ENCODE measurements at regions not wholly inside any gene's neighbourhood (a gene's known extent, or its start where the extent isn't known, plus 50 kb on each side); places are given as distances from the start of the nearest gene placed in this dataset.

DNA sequence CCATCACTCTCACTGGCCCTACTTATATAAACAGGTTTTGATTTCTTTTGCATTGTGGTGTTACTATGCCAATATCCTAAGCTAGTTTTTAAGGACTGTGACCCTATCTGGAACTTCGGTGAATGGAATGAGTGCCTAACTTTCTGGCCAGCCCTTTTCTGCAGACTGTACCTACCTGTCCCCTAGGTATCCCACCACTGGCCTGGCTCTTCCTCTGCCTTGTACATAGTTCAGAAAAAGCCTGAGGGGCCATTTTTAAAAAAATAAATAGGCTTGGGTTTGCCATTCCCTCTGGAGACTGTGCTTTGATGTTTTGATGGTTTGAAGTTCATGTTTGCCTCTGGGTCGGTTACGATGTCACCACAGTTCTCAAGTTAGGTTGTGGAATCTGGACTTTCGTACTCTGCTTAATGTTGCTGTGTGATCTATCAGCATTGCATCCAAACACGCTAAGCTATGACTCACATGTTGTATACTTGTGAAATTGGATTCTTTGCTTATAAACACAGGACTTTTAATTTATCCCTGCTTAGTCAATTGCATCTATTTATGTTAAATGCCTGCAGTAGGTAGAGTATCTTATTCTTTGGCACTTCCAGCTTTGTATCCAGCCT, 182.0 kb downstream of the ANKRD50 start:
- no peak for DNase-seq (ENCODE audit: low spot score)

DNA sequence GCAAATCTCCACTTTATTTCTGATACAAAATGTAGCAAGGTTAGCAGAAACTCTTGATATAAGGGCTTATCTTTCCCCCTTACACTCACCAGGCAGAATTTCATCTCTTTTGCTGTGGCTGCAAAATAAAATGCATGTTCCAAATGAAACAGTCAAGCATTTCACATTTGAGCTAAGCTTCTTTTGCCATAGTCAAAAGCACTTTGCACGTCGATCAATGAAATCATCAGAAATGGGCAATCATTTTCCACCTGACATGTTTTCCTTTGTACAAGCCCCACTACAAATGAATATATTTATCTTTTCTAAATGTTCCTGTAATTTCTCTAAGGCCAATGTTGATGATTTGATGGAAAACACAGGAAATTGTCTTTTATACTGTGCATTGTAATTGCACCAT, 178.4 kb downstream of the ANKRD50 start:
- DNase-seq (ENCODE audit: low spot score), result no peak

DNA sequence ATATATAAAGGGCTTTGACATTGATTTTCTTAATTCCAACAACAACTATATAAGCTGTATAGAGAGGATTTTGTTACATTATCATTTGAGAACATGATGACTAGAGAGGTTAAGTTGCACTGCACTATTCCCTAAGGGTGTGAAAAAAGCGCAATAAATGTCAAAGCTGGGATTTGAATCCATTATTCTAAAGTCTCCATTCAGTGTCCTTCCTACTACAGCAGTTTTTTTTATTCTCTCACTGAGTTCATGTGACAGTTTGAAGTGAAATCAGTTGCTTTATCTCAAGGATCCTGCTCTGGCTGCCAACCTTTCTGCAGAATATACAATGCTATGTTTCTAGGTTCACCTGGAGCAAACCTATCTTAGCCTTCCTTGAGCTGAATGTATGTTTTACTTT, 177.5 kb downstream of the ANKRD50 start:
- DNase-seq (ENCODE audit: low spot score), result no peak

DNA sequence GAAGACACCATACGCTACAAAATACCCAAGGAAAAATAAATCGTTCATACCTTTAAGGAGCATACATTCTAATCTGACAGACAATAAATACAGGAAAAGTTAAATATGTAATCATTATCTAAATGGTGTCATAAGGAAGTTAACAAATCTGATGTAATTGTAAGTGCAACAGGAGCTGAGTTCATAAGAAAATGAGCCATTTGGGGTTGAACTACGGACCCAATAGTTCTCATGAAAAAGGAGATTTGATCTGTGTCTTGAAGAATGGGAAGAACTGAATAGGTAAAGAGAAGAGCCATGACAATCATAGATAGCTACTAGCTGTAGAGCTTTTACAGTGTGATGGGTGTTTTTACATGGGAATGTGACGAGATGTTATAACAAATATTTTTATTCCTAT, 175.6 kb downstream of the ANKRD50 start:
- DNase-seq (ENCODE audit: low spot score), result no peak

DNA sequence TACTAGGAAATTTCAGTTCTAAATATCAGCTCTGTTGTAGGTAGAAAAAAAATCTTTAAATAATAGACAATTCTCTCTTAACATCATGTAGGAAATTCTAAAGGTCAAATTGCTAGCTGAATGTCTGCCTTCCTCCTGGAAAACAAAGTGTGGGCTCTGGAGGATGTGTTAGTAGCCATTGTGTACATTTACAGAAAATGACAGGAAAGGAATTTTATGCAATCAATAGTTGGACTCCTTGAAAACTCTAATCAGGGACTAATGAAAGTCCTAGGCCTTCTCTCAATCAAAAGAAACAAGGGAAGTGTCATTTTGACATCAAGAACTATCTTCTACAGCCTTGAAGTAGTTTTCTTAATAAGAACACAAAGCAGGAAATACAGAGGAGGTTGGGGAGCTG, 174.6 kb downstream of the ANKRD50 start:
- DNase-seq (ENCODE audit: low spot score), result no peak

DNA sequence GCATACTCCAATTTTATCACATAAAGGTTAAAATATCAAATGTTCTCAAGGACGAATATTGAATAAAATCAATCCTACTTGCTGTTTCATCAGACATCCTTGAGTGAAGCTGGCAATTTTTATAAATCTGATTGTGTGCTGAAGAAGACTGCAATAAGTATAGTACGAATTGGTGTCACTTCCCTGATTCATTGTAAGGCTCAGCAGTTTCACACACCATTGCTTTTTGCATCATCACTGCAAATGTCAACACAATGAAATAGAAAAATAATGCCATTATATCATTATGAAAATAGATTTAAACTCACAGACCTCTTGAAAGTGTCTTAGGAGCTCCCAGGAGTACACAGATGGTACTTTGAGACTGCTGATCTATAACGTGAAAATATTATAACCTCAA, 172.5 kb downstream of the ANKRD50 start:
- DNase-seq (ENCODE audit: low spot score), result no peak

DNA sequence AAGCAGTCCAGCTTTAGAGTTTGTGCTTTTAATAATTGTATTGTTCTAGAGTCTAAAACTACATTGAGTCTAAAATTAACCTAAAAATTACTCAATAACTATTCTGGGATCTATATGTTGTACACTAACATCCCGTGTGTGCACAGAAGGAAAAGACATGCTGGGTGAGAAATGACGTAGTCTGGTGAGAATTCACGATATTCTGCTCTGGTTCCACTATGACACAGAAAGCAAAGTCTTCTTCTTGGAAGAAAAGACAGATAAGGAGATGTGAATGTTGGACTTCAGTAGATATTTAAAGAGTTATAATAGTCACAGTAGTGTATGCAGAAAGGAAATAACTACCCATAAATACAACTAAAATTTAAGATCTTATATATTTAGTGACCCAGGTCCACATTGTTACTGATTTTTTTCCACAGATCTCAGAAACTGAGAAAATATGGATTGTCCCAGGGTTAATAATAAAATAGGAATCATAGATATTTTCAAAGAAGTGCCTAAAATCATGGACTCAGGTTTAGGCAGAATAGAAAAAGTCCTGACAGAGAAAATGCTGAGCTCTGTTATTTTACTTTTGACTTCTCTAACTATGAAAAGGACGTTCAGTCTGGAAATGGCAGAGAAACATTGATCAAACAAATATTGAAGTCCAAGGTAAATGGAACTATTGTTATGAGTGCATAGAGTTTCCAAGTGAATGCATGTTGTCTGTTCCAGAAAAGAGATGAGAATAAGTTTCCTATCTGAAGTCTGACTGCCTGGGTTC, 170.7 kb downstream of the ANKRD50 start:
- no peak for DNase-seq (ENCODE audit: low spot score)

DNA sequence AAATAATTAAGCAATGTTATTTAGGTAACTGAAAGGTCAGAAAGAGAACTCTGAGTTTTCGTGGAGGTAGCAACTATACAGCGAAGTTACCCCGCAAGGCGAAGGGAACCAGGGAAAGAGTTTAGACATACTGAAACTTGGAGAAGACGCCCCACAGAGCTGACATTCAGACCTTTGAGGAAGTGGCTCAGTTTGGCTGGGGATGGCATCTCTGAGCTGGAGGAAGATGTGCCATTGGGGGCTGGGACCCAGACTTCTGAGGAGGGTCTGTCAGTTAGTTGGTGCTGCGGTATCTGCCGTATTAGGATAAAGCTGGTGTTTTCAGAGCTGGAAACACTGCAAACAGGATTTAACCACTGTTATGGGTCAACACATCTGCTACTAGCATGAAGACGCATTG, 156.6 kb downstream of the ANKRD50 start:
- peak; percentile 14 for DNase-seq (ENCODE audit: low spot score)

DNA sequence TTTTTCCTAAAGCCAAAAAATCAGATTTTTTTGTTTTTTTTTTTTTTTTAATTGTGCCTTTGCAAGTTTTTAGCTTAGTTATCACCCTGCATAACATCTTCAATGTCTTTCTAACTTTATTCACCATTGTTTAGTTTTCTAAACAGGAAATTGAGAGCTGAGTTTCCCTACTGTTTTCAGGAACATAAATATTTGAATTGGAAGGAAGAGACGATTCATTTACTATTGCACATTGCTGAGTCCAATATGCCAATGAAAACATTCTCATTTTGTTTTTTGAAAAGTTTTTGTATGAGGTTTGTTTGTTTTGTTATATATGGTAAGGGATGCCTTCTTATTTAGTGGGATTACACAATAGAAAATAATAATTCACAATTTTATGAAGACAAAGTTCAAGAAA, 148.4 kb downstream of the ANKRD50 start:
- no peak for DNase-seq (ENCODE audit: low spot score)

DNA sequence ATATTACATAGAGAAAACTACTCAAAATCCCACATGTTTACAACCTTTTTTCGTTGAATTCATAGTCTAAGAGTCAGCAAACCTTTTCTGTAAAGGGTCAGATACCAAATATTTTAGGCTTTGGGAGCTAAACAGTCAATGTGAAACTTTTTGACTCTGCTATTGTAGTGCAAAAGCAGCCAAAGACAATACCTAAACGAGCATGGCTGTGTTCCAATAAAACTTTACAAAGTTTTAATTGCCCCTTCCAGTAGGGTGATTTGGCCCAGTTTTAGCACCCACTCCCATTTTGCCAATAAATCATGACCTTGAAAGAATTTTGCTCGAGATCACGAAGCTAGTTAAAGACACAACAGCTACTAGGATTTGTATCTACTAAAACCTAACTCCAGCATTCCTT, 147.2 kb downstream of the ANKRD50 start:
- no peak for DNase-seq (ENCODE audit: low spot score)

DNA sequence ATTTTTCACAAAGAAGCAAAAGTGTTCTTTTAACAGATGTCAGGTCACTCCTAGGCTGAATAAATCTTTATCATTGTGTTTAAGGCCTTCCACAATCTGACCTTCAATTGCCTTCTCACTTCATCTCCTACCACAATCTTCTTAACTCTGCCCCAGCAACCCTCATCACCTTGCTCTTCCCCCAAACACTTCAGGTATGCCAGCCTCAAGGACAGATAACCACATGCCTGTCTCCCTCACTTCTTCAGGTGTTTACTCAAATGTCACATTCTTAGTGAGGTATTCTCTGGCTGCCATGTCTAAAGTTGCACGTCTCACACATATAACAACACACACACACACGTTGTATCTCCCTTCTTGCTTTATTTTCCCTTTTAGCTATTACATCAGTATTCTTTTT, 146.5 kb downstream of the ANKRD50 start:
- DNase-seq (ENCODE audit: low spot score), result no peak

DNA sequence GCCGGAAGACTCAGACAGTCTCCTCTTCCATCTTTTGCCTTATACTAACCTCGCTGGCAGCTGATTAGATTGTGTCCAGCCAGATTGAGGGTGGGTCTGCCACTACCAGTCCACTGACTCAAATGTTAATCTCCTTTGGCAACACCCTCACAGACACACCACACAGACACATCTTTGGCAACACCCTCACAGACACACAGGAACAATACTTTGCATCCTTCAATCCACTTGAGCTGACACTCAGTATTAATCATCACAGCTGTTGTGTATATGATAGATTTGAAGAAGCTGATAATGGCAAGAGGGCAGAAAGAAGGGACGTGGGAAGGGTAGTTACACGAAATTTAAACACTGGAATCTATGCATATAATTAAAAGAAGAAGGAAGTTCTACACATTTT, 139.5 kb downstream of the ANKRD50 start:
- DNase-seq (ENCODE audit: low spot score), result no peak

DNA sequence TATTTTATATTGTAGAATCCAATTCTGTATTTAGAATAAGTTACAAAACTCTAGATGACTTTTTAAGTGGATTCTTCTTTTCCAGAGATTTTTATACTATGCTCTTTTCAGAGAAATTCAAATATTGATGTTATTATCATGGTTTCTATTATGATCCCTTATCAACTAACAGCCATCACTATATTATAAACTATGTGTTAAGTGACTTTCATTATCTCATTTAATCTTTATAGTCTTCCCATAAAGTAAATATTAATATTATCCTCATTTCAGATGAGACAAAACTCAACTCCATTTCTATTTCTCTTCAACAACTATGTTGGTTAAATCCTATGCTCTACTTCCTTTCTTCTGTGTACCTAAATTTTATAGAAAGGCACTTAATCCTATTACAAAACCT, 132.6 kb downstream of the ANKRD50 start:
- no peak for DNase-seq (ENCODE audit: low spot score)

DNA sequence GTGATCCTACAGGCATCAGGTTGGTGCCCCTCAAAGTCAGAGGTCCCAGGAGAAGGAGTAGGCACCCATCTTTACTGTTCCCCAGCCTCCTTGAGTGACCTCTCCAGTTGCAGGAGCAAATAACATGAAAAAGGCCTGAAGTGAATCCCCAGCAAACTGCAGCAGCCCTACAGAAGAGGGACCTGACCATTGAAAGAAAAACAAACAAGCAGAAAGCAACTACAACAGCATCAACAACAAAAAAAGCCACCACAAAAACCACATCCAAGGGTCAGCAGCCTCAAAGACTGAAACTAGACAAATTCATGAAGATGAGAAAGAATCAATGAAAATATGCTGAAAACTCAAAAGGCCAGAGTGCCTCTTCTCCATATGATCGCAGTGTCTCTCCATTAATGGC, 128.7 kb downstream of the ANKRD50 start:
- DNase-seq (ENCODE audit: low spot score), result no peak

DNA sequence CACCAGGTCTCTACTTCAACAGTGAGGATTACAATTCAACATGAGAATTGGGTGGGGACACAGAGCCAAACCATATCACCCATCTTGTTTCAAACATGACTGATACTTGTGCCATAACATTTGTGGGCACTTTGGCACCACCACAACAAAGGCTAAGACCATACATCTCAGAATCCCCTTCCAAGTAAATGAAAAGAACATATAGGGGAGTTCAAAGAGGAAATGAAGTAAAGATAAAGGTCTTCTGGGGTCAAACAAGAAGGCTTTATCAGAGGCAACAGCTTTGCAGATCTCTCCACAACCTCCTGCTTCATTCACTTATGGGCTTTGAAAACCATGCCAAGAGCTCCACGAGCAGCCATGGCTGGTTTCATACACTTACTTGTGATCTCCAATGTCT, 122.7 kb downstream of the ANKRD50 start:
- no peak for DNase-seq (ENCODE audit: low spot score)

DNA sequence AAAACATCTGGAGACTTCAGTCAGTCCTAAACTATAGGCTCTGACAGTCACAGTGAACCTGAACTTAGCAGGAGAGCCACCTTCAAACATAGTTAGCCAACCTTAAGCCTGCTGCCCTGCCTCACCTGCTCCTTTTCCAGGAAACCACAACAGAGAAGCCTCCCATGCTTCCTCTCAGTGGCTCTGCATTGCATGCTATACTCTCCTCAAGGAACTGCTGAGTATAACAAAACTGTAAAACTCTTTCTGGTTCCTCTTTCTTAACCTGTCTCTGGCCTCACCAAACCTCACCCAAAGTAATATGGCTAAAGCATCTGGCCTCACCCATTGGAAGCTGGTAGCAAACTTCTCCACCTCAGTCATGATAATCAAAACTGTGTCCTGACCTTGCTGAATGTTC, 122.1 kb downstream of the ANKRD50 start:
- no peak for DNase-seq (ENCODE audit: low spot score)

DNA sequence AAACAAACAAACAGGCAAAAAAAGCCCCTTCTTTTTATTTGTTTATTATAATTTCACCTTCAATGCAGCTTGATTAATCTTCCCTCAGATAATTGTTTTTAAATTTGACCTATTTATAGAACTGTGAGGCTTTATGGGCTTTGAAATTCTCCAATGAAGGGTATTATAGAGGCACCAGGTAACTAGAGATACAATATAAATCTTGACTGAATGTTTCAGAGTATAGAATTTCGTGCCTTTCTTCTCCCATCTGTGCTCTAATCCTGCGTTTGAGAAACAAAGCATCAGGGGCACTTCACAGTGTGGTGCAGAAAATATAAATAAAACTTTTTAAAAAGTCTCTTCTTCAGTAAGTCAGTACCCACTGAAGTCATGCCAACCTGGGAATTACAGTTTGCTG, 120.9 kb downstream of the ANKRD50 start:
- DNase-seq (ENCODE audit: low spot score), result no peak

DNA sequence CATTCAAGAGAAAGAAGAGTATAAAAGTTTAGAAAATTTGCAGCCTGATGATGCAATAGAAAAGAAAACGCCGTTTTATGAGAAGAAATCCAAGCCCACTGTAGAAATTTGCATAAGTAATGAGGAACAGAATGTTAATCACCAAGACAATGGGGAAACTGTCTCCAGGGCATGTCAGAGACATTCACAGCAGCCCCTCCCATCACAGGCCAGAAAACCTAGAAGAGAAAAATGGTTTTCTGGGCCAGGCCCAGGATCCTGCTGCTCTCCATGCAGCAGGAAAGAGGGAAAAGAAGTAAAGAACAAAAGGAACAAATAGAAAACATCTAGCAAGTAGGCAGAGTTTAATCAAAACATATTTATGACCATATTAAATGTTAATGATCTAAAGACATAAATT, 119.0 kb downstream of the ANKRD50 start:
- no peak for DNase-seq (ENCODE audit: low spot score)

DNA sequence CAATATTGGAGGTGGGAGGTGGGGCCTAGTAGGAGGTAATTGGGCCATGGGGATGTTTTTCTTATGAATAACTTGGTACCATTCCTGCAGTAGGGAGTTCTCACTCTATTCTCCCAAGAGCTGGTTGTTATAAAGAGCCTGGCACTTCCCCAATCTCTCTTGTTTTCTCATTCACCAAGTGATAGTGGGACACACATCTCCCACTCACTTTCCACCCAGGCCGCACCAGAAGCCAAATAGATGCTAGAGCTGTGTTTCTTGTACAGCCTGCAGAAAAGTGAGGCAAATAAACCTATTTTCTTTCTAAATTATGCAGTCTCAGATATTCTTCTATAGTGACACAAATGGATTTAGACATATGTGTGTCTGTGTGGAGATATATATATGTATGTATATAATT, 117.6 kb downstream of the ANKRD50 start:
- no peak for DNase-seq (ENCODE audit: low spot score)

DNA sequence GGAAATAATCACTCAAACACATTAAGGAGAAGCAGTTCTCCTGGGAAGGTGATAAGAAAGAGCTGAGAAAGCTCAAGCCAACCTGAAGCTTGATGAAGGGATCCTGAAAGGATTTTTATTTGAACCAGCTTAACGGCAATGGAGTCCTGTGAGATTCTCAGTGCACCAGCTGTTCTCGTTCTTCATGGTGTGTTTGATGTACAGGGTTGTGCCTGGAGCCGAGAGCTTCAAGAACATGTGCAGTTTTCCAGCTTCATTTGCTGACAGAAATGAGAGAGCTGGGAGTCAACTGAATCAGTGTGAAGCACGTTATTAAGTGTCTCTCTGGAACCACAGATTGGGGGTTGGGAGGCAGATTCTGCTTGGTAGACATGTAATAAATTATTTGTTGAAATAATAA, 115.7 kb downstream of the ANKRD50 start:
- DNase-seq (ENCODE audit: low spot score), result no peak

DNA sequence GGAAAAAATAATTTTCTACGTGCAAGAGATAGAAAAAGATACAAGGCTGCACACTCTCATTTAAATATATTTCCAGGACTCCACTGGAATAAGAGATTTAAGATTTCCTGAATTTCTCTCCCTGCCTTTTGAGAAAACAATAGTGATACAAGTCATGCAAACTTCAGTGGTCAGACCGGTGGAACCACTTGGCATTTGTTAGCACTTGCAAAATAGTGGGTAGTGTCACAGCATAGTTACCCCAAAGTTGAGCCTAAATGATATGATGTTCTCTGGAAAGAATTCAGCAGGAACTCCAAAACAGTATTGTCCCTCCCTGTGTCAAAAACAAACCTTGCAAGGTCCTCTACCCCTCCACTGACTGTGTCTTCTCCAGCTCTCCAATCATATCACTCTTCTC, 102.3 kb downstream of the ANKRD50 start:
- DNase-seq (ENCODE audit: low spot score), result no peak

Data from Ammon's horn (tissue), 1 donor.